ENCODE measurements at regions not wholly inside any gene's neighbourhood (a gene's known extent, or its start where the extent isn't known, plus 50 kb on each side); places are given as distances from the start of the nearest gene placed in this dataset.

GRCh38 chr5:124599028-124599973, 147.1 kb downstream of the ZNF608 start (continued):
- 0 out of 2 replicates have a peak, but pooled peaks have one; percentile 30 for TF ChIP-seq PBX3 (IDR thresholded peaks at IDR 0.05)
- peak; percentile 41 for TF ChIP-seq RAD21 (IDR thresholded peaks at IDR 0.05; ENCODE audit: low read length)
- TF ChIP-seq TAF1 (IDR thresholded peaks at IDR 0.05; ENCODE audit: borderline replicate concordance, low read depth, low read length) = no peak
- no peak for TF ChIP-seq YY1 (IDR thresholded peaks at IDR 0.05; ENCODE audit: low read depth)
- peak; percentile 79 for TF ChIP-seq CHD2 (IDR thresholded peaks at IDR 0.05; ENCODE audit: low read length, partially characterized antibody)
- no peak for TF ChIP-seq FOXM1 (IDR thresholded peaks at IDR 0.05; ENCODE audit: low read depth)
- TF ChIP-seq EP300 (IDR thresholded peaks at IDR 0.05; ENCODE audit: borderline replicate concordance in 1 of 2, low read depth in 1 of 2, low read length in 1 of 2) = peak in 1 of 2 experiments; percentile 95; a peak in 2 of 4 replicates
- no peak for TF ChIP-seq GABPA (IDR thresholded peaks at IDR 0.05; ENCODE audit: low read depth)
- TF ChIP-seq NFIC (IDR thresholded peaks at IDR 0.05; ENCODE audit: borderline replicate concordance) = peak; percentile 14; the same call in 1 of the 2 replicates
- TF ChIP-seq MAX (IDR thresholded peaks at IDR 0.05; ENCODE audit: low read depth) = no peak
- no peak for TF ChIP-seq NRF1 (IDR thresholded peaks at IDR 0.05; ENCODE audit: low read depth, low read length)
- peak; percentile 86 for TF ChIP-seq GATA2 (CRISPR knock-in tag; IDR thresholded peaks at IDR 0.05)
- TF ChIP-seq USF2 (IDR thresholded peaks at IDR 0.05; ENCODE audit: borderline replicate concordance, low read depth, low read length) = no peak
- no peak for TF ChIP-seq RXRA (IDR thresholded peaks at IDR 0.05; ENCODE audit: borderline replicate concordance, low read depth)
- TF ChIP-seq SIN3A (IDR thresholded peaks at IDR 0.05; ENCODE audit: borderline replicate concordance, low read depth, low read length) = no peak
- TF ChIP-seq ELF1 (IDR thresholded peaks at IDR 0.05) = no peak
- peak; percentile 78 for TF ChIP-seq TCF12 (IDR thresholded peaks at IDR 0.05)
- TF ChIP-seq SMC3 (IDR thresholded peaks at IDR 0.05; ENCODE audit: low read depth, low read length) = peak; percentile 20; the same call in 1 of the 2 replicates
- TF ChIP-seq, protein P1, sequence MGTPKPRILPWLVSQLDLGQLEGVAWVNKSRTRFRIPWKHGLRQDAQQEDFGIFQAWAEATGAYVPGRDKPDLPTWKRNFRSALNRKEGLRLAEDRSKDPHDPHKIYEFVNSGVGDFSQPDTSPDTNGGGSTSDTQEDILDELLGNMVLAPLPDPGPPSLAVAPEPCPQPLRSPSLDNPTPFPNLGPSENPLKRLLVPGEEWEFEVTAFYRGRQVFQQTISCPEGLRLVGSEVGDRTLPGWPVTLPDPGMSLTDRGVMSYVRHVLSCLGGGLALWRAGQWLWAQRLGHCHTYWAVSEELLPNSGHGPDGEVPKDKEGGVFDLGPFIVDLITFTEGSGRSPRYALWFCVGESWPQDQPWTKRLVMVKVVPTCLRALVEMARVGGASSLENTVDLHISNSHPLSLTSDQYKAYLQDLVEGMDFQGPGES (IDR thresholded peaks at IDR 0.05; ENCODE audit: low read depth, low read length) = no peak
- TF ChIP-seq FOSL2 (IDR thresholded peaks at IDR 0.05; ENCODE audit: borderline replicate concordance, low read depth) = no peak
- TF ChIP-seq, protein P2, sequence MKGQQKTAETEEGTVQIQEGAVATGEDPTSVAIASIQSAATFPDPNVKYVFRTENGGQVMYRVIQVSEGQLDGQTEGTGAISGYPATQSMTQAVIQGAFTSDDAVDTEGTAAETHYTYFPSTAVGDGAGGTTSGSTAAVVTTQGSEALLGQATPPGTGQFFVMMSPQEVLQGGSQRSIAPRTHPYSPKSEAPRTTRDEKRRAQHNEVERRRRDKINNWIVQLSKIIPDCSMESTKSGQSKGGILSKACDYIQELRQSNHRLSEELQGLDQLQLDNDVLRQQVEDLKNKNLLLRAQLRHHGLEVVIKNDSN (IDR thresholded peaks at IDR 0.05; ENCODE audit: borderline replicate concordance, low read depth) = no peak
- TF ChIP-seq RFX5 (IDR thresholded peaks at IDR 0.05; ENCODE audit: low read length) = no peak

Data from SK-N-SH (cell line).